H9 (cell line): ENCODE measurements at regions not wholly inside any gene's neighbourhood (a gene's known extent, or its start where the extent isn't known, plus 50 kb on each side); places are given as distances from the start of the nearest gene placed in this dataset.

ENCODE experiments used
- DNase-seq: peaks from one replicate; pipeline ENCODE4 v3.0.0-alpha.2; 2017
- H2AFZ ChIP-seq: one replicate; pipeline ENCODE4 v1.6.1; 2013; ENCODE audit warnings: mild to moderate bottlenecking, low read length, control low read depth, moderate library complexity
- H2AK5ac ChIP-seq: 2 replicates; pipeline ENCODE4 v1.6.1; 2013; ENCODE audit warnings: low read length, control low read depth, mixed read lengths; ENCODE audit not compliant: insufficient read length
- H2BK120ac ChIP-seq: one replicate; pipeline ENCODE4 v1.6.1; 2013; ENCODE audit warnings: low read depth, mild to moderate bottlenecking, low read length, control low read depth, inconsistent platforms; ENCODE audit not compliant: poor library complexity, severe bottlenecking
- H2BK12ac ChIP-seq: 2 replicates; pipeline ENCODE4 v1.6.1; 2013; ENCODE audit warnings: low read length, control low read depth, mixed read lengths, low read depth; ENCODE audit not compliant: insufficient read length
- H2BK15ac ChIP-seq: 2 replicates; pipeline ENCODE4 v1.6.1; 2013; ENCODE audit warnings: low read depth, low read length, control low read depth
- H2BK20ac ChIP-seq: one replicate; pipeline ENCODE4 v1.6.1; 2013; ENCODE audit warnings: low read depth, mild to moderate bottlenecking, low read length, control low read depth, inconsistent platforms; ENCODE audit not compliant: poor library complexity, severe bottlenecking
- H2BK5ac ChIP-seq: 2 replicates; pipeline ENCODE4 v1.6.1; 2013; ENCODE audit warnings: low read length, control low read depth, mixed read lengths; ENCODE audit not compliant: insufficient read length
- H3K14ac ChIP-seq: 2 replicates; pipeline ENCODE4 v1.6.1; 2013; ENCODE audit warnings: low read length, control low read depth; ENCODE audit not compliant: insufficient read depth
- H3K18ac ChIP-seq: 2 replicates; pipeline ENCODE4 v1.6.1; 2013; ENCODE audit warnings: low read depth, mild to moderate bottlenecking, mixed read lengths, low read length, control low read depth; ENCODE audit not compliant: insufficient read length
- H3K23ac ChIP-seq: 2 replicates; pipeline ENCODE4 v1.6.1; 2013; ENCODE audit warnings: low read length, control low read depth, mixed read lengths, low read depth; ENCODE audit not compliant: insufficient read length
- H3K23me2 ChIP-seq: 2 replicates; pipeline ENCODE4 v1.6.1; 2013; ENCODE audit warnings: low read depth, mild to moderate bottlenecking, mixed read lengths, low read length, control low read depth; ENCODE audit not compliant: insufficient read length, poor library complexity, severe bottlenecking
- H3K27ac ChIP-seq: 2 replicates; pipeline ENCODE4 v1.5.1; 2013; ENCODE audit warnings: low read length, control low read depth, mixed read lengths, low read depth; ENCODE audit not compliant: insufficient read length
- H3K27me3 ChIP-seq: 2 replicates; pipeline ENCODE4 v1.6.1; 2013; ENCODE audit warnings: low read length, control low read depth, inconsistent platforms; ENCODE audit not compliant: insufficient read depth
- H3K4ac ChIP-seq: 2 replicates; pipeline ENCODE4 v1.6.1; 2013; ENCODE audit warnings: low read depth, mild to moderate bottlenecking, control low read depth, inconsistent platforms, low read length, moderate library complexity
- H3K4me1 ChIP-seq: 2 replicates; pipeline ENCODE4 v1.6.1; 2013; ENCODE audit warnings: low read length, control low read depth, inconsistent platforms; ENCODE audit not compliant: insufficient read depth
- H3K4me2 ChIP-seq: 2 replicates; pipeline ENCODE4 v1.6.1; 2013; ENCODE audit warnings: low read length, control low read depth, mixed read lengths; ENCODE audit not compliant: insufficient read length, insufficient read depth
- H3K56ac ChIP-seq: 2 replicates; pipeline ENCODE4 v1.6.1; 2013; ENCODE audit warnings: low read depth, mild to moderate bottlenecking, mixed read lengths, low read length, control low read depth; ENCODE audit not compliant: insufficient read length
- H3K79me1 ChIP-seq: 2 replicates; pipeline ENCODE4 v1.6.1; 2013; ENCODE audit warnings: low read depth, mild to moderate bottlenecking, moderate library complexity, low read length, control low read depth, inconsistent platforms; ENCODE audit not compliant: insufficient read depth, poor library complexity, severe bottlenecking
- H3K79me2 ChIP-seq: 2 replicates; pipeline ENCODE4 v1.6.1; 2013; ENCODE audit warnings: low read length, control low read depth, inconsistent platforms; ENCODE audit not compliant: insufficient read depth
- H3K9ac ChIP-seq: 2 replicates; pipeline ENCODE4 v1.6.1; 2013; ENCODE audit warnings: low read length, control low read depth, mixed read lengths; ENCODE audit not compliant: insufficient read length; ENCODE audit errors: extremely low read depth
- H3K9me3 ChIP-seq: one replicate; pipeline ENCODE4 v1.6.1; 2013; ENCODE audit warnings: low read depth, low read length, inconsistent platforms; ENCODE audit not compliant: control insufficient read depth
- H3T11ph ChIP-seq: one replicate; pipeline ENCODE4 v1.6.1; 2013; ENCODE audit warnings: mild to moderate bottlenecking, low read length, control low read depth, inconsistent platforms
- H4K20me1 ChIP-seq: one replicate; pipeline ENCODE4 v1.6.1; 2013; ENCODE audit not compliant: control insufficient read depth, insufficient read length, insufficient read depth
- H4K5ac ChIP-seq: 2 replicates; pipeline ENCODE4 v1.6.1; 2013; ENCODE audit warnings: low read depth, mild to moderate bottlenecking, mixed read lengths, low read length, control low read depth; ENCODE audit not compliant: insufficient read length
- H4K8ac ChIP-seq: replicated peaks from 2 replicates; pipeline ENCODE4 v1.6.1; 2013; ENCODE audit warnings: low read length, control low read depth, mixed read lengths, low read depth; ENCODE audit not compliant: insufficient read length
- H4K91ac ChIP-seq: 2 replicates; pipeline ENCODE4 v1.6.1; 2013; ENCODE audit warnings: low read depth, mild to moderate bottlenecking, moderate library complexity, mixed read lengths, low read length, control low read depth; ENCODE audit not compliant: insufficient read length
- H3K27ac Mint-ChIP-seq, 3 experiments: 2 replicates in 2 of 3; 3 replicates in 1 of 3; pipeline ENCODE4 v1.8.0; 2020 to 2021; ENCODE audit warnings: mixed read lengths in 3 of 3, mild to moderate bottlenecking in 1 of 3, moderate library complexity in 1 of 3
- H3K27me3 Mint-ChIP-seq: 2 replicates; pipeline ENCODE4 v1.8.0; 2021; ENCODE audit warnings: low read depth, mild to moderate bottlenecking, moderate library complexity, mixed read lengths
- H3K36me3 Mint-ChIP-seq, 3 experiments: 2 replicates in 2 of 3; 3 replicates in 1 of 3; pipeline ENCODE4 v1.8.0; 2020 to 2021; ENCODE audit warnings: low read depth in 3 of 3, mixed read lengths in 3 of 3; ENCODE audit not compliant: insufficient read depth in 1 of 3
- H3K4me1 Mint-ChIP-seq, 2 experiments: 2 replicates each; pipeline ENCODE4 v1.8.0; 2020; ENCODE audit warnings: mixed read lengths in 2 of 2
- H3K4me3 Mint-ChIP-seq, 2 experiments: 2 replicates in 1 of 2; 3 replicates in 1 of 2; pipeline ENCODE4 v1.8.0; 2020 to 2021; ENCODE audit warnings: mild to moderate bottlenecking in 2 of 2, mixed read lengths in 2 of 2, moderate library complexity in 1 of 2
- H3K9me3 Mint-ChIP-seq, 2 experiments: 2 replicates in 1 of 2; 3 replicates in 1 of 2; pipeline ENCODE4 v1.8.0; 2020; ENCODE audit warnings: mild to moderate bottlenecking in 2 of 2, mixed read lengths in 2 of 2, moderate library complexity in 1 of 2
- CTCF ChIP-seq: fragments of 200-600 bp; sonication (generic); conservative IDR thresholded peaks from 3 replicates; pipeline ENCODE4 v1.8.0; 2021; ENCODE audit warnings: antibody characterized with exemption, mild to moderate bottlenecking
- WGBS: extraction: QIAGEN DNeasy Blood & Tissue Kit; methylation state at CpG from one replicate; pipeline ENCODE4 v1.1.7; 2013; ENCODE audit warnings: missing lambda C conversion rate, low lambda C conversion rate, mixed read lengths; ENCODE audit not compliant: insufficient read length; ENCODE audit errors: extremely low coverage; 5-methylcytosine and 5-hydroxymethylcytosine counted together

DNA sequence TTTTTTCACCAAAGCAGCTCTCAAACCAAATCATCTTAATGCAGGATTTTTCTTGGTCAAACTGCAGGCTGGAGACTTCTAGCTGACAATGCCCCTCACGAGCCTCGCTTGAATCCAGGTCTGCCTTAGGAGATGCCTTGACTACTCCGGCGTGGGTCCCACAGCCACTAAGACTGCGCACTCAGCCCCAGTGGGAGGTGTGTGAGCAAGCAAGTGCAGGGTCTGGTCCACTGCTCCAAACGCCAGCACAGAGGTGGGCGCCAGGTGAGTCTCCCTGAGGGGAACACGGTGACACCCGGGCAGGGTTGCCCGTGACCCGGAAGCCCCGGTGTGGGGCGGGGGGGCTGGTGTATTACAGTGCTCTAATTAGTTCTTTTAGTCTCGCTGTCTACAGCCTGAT is 838.3 kb downstream of the NLGN4X start:
- no peak overlapping the region for H3T11ph ChIP-seq
- peaks cover 0 to 18% (median 0%) of the 10 kb centered on the region in 3 experiments; a peak in 2 of 7 replicates for H3K36me3 Mint-ChIP-seq
- H3K56ac ChIP-seq = no peak overlapping the region
- H4K8ac ChIP-seq = no peak overlapping the region
- WGBS = no CpG with 5 or more reads among the region's 14 CpGs
- no peak overlapping the region for H2BK15ac ChIP-seq
- no peaks in the 10 kb centered on the region for H3K4me1 ChIP-seq
- no peaks in the 10 kb centered on the region for H3K4me1 Mint-ChIP-seq
- no peak for TF ChIP-seq CTCF
- no peak overlapping the region for H4K5ac ChIP-seq
- H3K23ac ChIP-seq = no peak overlapping the region
- no peaks in the 10 kb centered on the region for H3K23me2 ChIP-seq
- H2BK5ac ChIP-seq = no peak overlapping the region
- no peak overlapping the region for H3K27ac ChIP-seq
- H2BK120ac ChIP-seq = no peak overlapping the region
- no peak overlapping the region for H2BK20ac ChIP-seq
- H3K27ac Mint-ChIP-seq = no peak overlapping the region
- no peak overlapping the region for H2AFZ ChIP-seq
- H3K79me2 ChIP-seq = no peaks in the 10 kb centered on the region
- no peaks in the 10 kb centered on the region for H3K9me3 ChIP-seq
- DNase-seq = no peak
- H3K4me2 ChIP-seq = no peak overlapping the region
- no peak overlapping the region for H3K4ac ChIP-seq
- H3K14ac ChIP-seq = no peak overlapping the region; the same call in 1 of the 2 replicates
- H2BK12ac ChIP-seq = no peak overlapping the region
- H4K91ac ChIP-seq = no peak overlapping the region
- H3K27me3 Mint-ChIP-seq = no peaks in the 10 kb centered on the region
- H3K79me1 ChIP-seq = no peaks in the 10 kb centered on the region
- no peaks in the 10 kb centered on the region for H3K27me3 ChIP-seq
- no peaks in the 10 kb centered on the region for H4K20me1 ChIP-seq
- no peak overlapping the region for H3K18ac ChIP-seq
- H3K9me3 Mint-ChIP-seq = peaks cover 10 to 13% of the 10 kb centered on the region in 2 experiments; a peak in 4 of 5 replicates
- H3K4me3 Mint-ChIP-seq = no peak overlapping the region
- no peak overlapping the region for H3K9ac ChIP-seq
- no peak overlapping the region for H2AK5ac ChIP-seq
